WTC11 (cell line): ENCODE measurements at regions not wholly inside any gene's neighbourhood (a gene's known extent, or its start where the extent isn't known, plus 50 kb on each side); places are given as distances from the start of the nearest gene placed in this dataset.

ENCODE experiments used
- ATAC-seq: fragments of 200-7000 bp; cut with Tn5 transposase; 2 replicates; pipeline ENCODE4 v1.10.0; 2021; ENCODE audit warnings: mild to moderate bottlenecking, moderate library complexity
- CTCF ChIA-PET: fragments of 300-600 bp; sonication (Branson Sonifier 250); formaldehyde crosslinking; loops from one replicate; lab custom pipeline; 2021; ENCODE audit warnings: antibody characterized with exemption; lab: Charles Lee
- POLR2A ChIA-PET: fragments of 350-600 bp; sonication (Branson Sonifier 250); formaldehyde crosslinking; loops from one replicate; lab custom pipeline; 2021; ENCODE audit warnings: antibody characterized with exemption; lab: Charles Lee
- DNase-seq: peaks from one replicate; pipeline ENCODE4 v3.0.0; 2021; ENCODE audit warnings: low spot score
- H3K27ac Mint-ChIP-seq: 2 replicates; pipeline ENCODE4 v1.8.0; 2021; ENCODE audit warnings: mixed read lengths
- H3K27me3 Mint-ChIP-seq: 2 replicates; pipeline ENCODE4 v1.8.0; 2021; ENCODE audit warnings: low read depth, mild to moderate bottlenecking, moderate library complexity, mixed read lengths
- H3K36me3 Mint-ChIP-seq: 2 replicates; pipeline ENCODE4 v1.8.0; 2021; ENCODE audit warnings: mixed read lengths
- H3K4me1 Mint-ChIP-seq: 2 replicates; pipeline ENCODE4 v1.8.0; 2022; ENCODE audit warnings: mixed read lengths
- H3K4me3 Mint-ChIP-seq: 2 replicates; pipeline ENCODE4 v1.8.0; 2021; ENCODE audit warnings: mild to moderate bottlenecking, moderate library complexity, mixed read lengths
- H3K9me3 Mint-ChIP-seq: 2 replicates; pipeline ENCODE4 v1.8.0; 2021; ENCODE audit warnings: mixed read lengths
- NFYB ChIP-seq: sonication (generic); formaldehyde crosslinking; conservative IDR thresholded peaks from 2 replicates; pipeline ENCODE4 v1.8.0; 2022; ENCODE audit warnings: low read depth, missing genetic modification reagents
- PREB ChIP-seq: sonication (generic); formaldehyde crosslinking; IDR thresholded peaks from 2 replicates; pipeline ENCODE4 v1.8.1; 2022; ENCODE audit warnings: mild to moderate bottlenecking, missing genetic modification reagents, moderate library complexity, borderline replicate concordance
- STAT6 ChIP-seq: sonication (generic); formaldehyde crosslinking; conservative IDR thresholded peaks from 2 replicates; pipeline ENCODE4 v1.8.1; 2023; ENCODE audit warnings: mild to moderate bottlenecking, low read depth, missing genetic modification reagents, moderate library complexity
- TEAD1 ChIP-seq: sonication (generic); formaldehyde crosslinking; IDR thresholded peaks from 2 replicates; pipeline ENCODE4 v1.8.0; 2022; ENCODE audit warnings: mild to moderate bottlenecking, missing genetic modification reagents
- TEAD4 ChIP-seq: sonication (generic); formaldehyde crosslinking; IDR thresholded peaks from 2 replicates; pipeline ENCODE4 v1.8.0; 2022; ENCODE audit warnings: mild to moderate bottlenecking, missing genetic modification reagents
- ZNF121 ChIP-seq: sonication (generic); formaldehyde crosslinking; IDR thresholded peaks from 2 replicates; pipeline ENCODE4 v1.8.0; 2023; ENCODE audit warnings: missing genetic modification reagents
- ZNF138 ChIP-seq: sonication (generic); formaldehyde crosslinking; conservative IDR thresholded peaks from 2 replicates; pipeline ENCODE4 v1.8.1; 2022; ENCODE audit warnings: mild to moderate bottlenecking, moderate library complexity, missing genetic modification reagents
- ZNF671 ChIP-seq: fragments of 250-450 bp; sonication (Bioruptor Pico); IDR thresholded peaks from 2 replicates; pipeline ENCODE4 v1.8.0; 2021; ENCODE audit warnings: mild to moderate bottlenecking
- TF ChIP-seq, protein P1 (sequence below): sonication (generic); formaldehyde crosslinking; IDR thresholded peaks from 2 replicates; pipeline ENCODE4 v1.8.0; 2023; ENCODE audit warnings: missing genetic modification reagents, mild to moderate bottlenecking, borderline replicate concordance
- TF ChIP-seq, protein P2 (sequence below): sonication (generic); formaldehyde crosslinking; IDR thresholded peaks from 2 replicates; pipeline ENCODE4 v1.8.1; 2023; ENCODE audit warnings: mild to moderate bottlenecking, moderate library complexity, missing genetic modification reagents
- TF ChIP-seq, protein P3 (sequence below): sonication (generic); formaldehyde crosslinking; IDR thresholded peaks from 2 replicates; pipeline ENCODE4 v1.8.1; 2022; ENCODE audit warnings: missing genetic modification reagents, borderline replicate concordance

DNA sequence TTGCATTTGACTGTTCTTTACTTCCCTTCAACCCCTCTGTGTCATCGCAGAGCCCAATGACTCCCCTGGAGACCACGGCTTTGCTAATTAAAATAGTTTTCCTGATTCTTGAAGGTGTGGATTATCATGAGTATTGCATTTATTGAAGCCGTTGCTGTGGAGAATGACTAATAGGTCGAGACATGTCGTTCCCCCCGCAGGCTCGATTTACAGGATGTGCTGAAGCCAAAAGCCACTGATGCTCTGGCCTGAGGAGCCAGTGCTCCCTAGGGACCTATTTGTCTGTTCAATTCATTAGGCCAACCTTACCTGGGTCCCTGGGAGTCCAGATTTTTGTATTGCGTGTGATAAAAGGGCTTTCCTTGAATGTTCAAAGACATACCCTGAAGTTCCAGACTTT, 102.3 kb downstream of the NPTX2 start:
- no peaks in the 10 kb centered on the region; the same call in 1 of the 2 replicates for H3K27me3 Mint-ChIP-seq

DNA sequence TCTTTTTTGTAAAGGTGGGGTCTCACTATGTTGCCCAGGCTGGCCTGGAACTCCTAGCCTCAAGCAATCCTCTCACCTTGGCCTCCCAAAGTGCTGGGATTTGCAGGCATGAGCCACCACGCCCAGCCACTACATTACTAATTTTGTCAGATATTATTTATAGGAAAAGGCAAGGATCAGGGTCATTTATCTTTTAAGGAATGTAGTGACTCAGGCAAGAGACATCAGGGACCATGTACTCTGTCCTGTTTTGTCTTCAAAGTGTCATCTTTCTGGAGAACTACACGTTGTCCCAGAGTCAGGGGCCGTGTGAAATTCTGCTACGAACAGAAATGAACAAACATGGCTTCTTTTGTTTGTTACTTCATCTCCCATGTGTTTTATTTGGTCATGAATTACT, 105.3 kb downstream of the NPTX2 start:
- no peaks in the 10 kb centered on the region for H3K9me3 Mint-ChIP-seq
- POLR2A ChIA-PET = no interaction called here
- no peak overlapping the region for H3K4me3 Mint-ChIP-seq
- H3K27me3 Mint-ChIP-seq = no peaks in the 10 kb centered on the region; the same call in 1 of the 2 replicates
- TF ChIP-seq STAT6 (CRISPR knock-in tag) = no peak
- DNase-seq = no peak
- CTCF ChIA-PET = interaction anchor here (0.7 to 1.4 kb wide), 2 partner anchors 109 to 114 kb away, joined by 3 to 4 read pairs; no protein-coding TSS in a partner anchor
- ATAC-seq = no peak
- H3K27ac Mint-ChIP-seq = no peak overlapping the region
- H3K36me3 Mint-ChIP-seq = no peaks in the 10 kb centered on the region
- peaks cover 9% of the 10 kb centered on the region for H3K4me1 Mint-ChIP-seq

More for the DNA sequence above, 102.3 kb downstream of the NPTX2 start:
- H3K4me1 Mint-ChIP-seq = no peaks in the 10 kb centered on the region
- H3K9me3 Mint-ChIP-seq = no peaks in the 10 kb centered on the region
- no peaks in the 10 kb centered on the region for H3K36me3 Mint-ChIP-seq
- ATAC-seq (no peak), DNase-seq (no peak)
- CTCF ChIA-PET = no interaction called here
- TF ChIP-seq, protein P1, sequence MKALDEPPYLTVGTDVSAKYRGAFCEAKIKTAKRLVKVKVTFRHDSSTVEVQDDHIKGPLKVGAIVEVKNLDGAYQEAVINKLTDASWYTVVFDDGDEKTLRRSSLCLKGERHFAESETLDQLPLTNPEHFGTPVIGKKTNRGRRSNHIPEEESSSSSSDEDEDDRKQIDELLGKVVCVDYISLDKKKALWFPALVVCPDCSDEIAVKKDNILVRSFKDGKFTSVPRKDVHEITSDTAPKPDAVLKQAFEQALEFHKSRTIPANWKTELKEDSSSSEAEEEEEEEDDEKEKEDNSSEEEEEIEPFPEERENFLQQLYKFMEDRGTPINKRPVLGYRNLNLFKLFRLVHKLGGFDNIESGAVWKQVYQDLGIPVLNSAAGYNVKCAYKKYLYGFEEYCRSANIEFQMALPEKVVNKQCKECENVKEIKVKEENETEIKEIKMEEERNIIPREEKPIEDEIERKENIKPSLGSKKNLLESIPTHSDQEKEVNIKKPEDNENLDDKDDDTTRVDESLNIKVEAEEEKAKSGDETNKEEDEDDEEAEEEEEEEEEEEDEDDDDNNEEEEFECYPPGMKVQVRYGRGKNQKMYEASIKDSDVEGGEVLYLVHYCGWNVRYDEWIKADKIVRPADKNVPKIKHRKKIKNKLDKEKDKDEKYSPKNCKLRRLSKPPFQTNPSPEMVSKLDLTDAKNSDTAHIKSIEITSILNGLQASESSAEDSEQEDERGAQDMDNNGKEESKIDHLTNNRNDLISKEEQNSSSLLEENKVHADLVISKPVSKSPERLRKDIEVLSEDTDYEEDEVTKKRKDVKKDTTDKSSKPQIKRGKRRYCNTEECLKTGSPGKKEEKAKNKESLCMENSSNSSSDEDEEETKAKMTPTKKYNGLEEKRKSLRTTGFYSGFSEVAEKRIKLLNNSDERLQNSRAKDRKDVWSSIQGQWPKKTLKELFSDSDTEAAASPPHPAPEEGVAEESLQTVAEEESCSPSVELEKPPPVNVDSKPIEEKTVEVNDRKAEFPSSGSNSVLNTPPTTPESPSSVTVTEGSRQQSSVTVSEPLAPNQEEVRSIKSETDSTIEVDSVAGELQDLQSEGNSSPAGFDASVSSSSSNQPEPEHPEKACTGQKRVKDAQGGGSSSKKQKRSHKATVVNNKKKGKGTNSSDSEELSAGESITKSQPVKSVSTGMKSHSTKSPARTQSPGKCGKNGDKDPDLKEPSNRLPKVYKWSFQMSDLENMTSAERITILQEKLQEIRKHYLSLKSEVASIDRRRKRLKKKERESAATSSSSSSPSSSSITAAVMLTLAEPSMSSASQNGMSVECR (CRISPR knock-in tag) = no peak
- TF ChIP-seq ZNF671 (CRISPR knock-in tag) (no peak), NFYB (CRISPR knock-in tag) (no peak), TEAD1 (CRISPR knock-in tag) (no peak), ZNF121 (no peak), PREB (CRISPR knock-in tag) (no peak), ZNF138 (CRISPR knock-in tag) (no peak), TEAD4 (CRISPR knock-in tag) (no peak)
- TF ChIP-seq, protein P2, sequence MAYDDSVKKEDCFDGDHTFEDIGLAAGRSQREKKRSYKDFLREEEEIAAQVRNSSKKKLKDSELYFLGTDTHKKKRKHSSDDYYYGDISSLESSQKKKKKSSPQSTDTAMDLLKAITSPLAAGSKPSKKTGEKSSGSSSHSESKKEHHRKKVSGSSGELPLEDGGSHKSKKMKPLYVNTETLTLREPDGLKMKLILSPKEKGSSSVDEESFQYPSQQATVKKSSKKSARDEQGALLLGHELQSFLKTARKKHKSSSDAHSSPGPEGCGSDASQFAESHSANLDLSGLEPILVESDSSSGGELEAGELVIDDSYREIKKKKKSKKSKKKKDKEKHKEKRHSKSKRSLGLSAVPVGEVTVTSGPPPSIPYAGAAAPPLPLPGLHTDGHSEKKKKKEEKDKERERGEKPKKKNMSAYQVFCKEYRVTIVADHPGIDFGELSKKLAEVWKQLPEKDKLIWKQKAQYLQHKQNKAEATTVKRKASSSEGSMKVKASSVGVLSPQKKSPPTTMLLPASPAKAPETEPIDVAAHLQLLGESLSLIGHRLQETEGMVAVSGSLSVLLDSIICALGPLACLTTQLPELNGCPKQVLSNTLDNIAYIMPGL (CRISPR knock-in tag) = no peak
- TF ChIP-seq, protein P3, sequence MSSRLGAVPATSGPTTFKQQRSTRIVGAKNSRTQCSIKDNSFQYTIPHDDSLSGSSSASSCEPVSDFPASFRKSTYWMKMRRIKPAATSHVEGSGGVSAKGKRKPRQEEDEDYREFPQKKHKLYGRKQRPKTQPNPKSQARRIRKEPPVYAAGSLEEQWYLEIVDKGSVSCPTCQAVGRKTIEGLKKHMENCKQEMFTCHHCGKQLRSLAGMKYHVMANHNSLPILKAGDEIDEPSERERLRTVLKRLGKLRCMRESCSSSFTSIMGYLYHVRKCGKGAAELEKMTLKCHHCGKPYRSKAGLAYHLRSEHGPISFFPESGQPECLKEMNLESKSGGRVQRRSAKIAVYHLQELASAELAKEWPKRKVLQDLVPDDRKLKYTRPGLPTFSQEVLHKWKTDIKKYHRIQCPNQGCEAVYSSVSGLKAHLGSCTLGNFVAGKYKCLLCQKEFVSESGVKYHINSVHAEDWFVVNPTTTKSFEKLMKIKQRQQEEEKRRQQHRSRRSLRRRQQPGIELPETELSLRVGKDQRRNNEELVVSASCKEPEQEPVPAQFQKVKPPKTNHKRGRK = no peak
- no peak overlapping the region for H3K27ac Mint-ChIP-seq
- POLR2A ChIA-PET = no interaction called here
- no peak overlapping the region for H3K4me3 Mint-ChIP-seq
